ENCODE measurements at regions not wholly inside any gene's neighbourhood (a gene's known extent, or its start where the extent isn't known, plus 50 kb on each side); places are given as distances from the start of the nearest gene placed in this dataset.

DNA sequence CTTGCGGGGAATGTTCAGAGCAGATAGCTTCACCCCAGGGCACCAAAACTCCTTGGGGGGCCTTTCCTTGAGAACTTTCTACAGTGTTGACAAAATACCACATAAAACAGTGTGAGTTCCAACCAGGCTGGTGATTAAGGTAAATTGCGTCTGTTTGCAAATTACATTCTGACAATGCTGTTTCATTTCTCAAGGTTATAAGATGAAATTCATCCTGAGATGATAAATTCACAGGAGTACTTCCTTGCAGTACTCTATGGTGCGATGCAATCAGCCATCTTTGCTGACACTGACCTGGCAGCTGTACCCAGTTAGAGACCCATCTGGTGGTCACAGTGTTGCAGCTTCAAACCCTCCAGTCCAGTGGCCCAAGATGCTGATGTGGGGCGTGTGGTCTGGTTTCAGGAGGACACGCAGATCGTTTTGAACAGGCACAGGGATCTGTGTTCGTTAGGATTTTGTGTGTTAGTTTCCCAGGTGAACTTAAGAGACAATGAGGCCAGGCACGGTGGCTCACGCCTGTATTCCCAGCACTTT is 99.5 kb upstream of the SLC66A3 start:
- no peaks in the 10 kb centered on the region for H3K4me1 ChIP-seq (ENCODE audit: control insufficient read depth in 1 of 2, insufficient read depth in 2 of 2, low read length in 2 of 2)
- H3K36me3 ChIP-seq (ENCODE audit: control insufficient read depth in 1 of 2, insufficient read depth in 2 of 2, low read length in 2 of 2) = no peaks in the 10 kb centered on the region
- no peak overlapping the region for H3K9ac ChIP-seq (ENCODE audit: low read depth in 1 of 2, low read length in 2 of 2)
- H3K27me3 ChIP-seq (ENCODE audit: control insufficient read depth in 1 of 2, insufficient read depth in 2 of 2, low read length in 2 of 2) = peaks cover 0 to 5% of the 10 kb centered on the region in 2 donors
- no peaks in the 10 kb centered on the region for H3K9me3 ChIP-seq (ENCODE audit: control insufficient read depth in 1 of 2, low read length in 2 of 2)
- H3K27ac ChIP-seq (ENCODE audit: low read depth, low read length) = no peak overlapping the region
- H3K4me3 ChIP-seq (ENCODE audit: low read depth in 1 of 2, low read length in 2 of 2) = no peak overlapping the region

DNA sequence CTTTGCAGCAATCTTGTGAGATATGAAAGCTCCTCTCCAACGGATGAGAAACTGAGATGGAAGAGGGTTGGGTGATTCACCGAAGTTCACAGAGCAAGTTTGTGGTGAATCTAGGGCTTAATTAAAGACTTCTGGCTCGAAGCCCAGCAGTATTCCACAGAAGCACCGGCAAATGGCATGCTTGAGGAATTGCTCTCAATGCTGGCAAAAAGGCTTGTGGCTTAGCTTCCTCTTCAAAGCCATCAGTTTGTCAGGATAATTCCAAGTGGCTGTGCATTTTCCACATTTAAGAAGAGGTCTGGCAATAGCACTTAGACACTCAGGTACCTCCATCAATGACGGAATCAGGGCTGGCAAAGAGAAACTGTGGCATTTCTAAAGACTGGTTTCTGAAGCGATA is 98.7 kb upstream of the SLC66A3 start:
- peaks cover 0 to 5% of the 10 kb centered on the region in 2 donors for H3K27me3 ChIP-seq (ENCODE audit: control insufficient read depth in 1 of 2, insufficient read depth in 2 of 2, low read length in 2 of 2)
- H3K36me3 ChIP-seq (ENCODE audit: control insufficient read depth in 1 of 2, insufficient read depth in 2 of 2, low read length in 2 of 2) = no peaks in the 10 kb centered on the region
- H3K4me1 ChIP-seq (ENCODE audit: control insufficient read depth in 1 of 2, insufficient read depth in 2 of 2, low read length in 2 of 2) = no peaks in the 10 kb centered on the region
- no peak overlapping the region for H3K9ac ChIP-seq (ENCODE audit: low read depth in 1 of 2, low read length in 2 of 2)
- H3K4me3 ChIP-seq (ENCODE audit: low read depth in 1 of 2, low read length in 2 of 2) = no peak overlapping the region
- no peaks in the 10 kb centered on the region for H3K9me3 ChIP-seq (ENCODE audit: control insufficient read depth in 1 of 2, low read length in 2 of 2)
- H3K27ac ChIP-seq (ENCODE audit: low read depth, low read length) = no peak overlapping the region

DNA sequence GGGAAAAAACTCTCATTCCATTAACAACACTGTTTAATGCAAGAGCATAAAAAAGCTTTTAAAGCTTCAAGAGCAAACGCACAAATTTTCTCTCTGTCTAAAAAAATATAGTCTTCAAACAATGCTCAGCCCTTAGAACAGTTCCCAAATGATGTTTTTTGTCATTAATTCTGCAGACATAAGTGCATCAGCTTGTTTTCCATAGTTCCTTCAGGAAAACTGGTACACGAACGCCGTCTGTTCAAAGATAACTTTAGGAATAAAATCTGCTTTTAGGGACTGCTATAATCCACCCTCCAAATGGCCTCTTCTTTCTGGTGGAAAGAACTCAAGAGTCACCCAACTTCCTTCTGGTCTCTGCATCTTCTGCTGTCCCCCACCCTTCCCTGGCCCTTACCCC is 98.2 kb upstream of the SLC66A3 start:
- no peaks in the 10 kb centered on the region for H3K4me1 ChIP-seq (ENCODE audit: control insufficient read depth in 1 of 2, insufficient read depth in 2 of 2, low read length in 2 of 2)
- H3K27me3 ChIP-seq (ENCODE audit: control insufficient read depth in 1 of 2, insufficient read depth in 2 of 2, low read length in 2 of 2) = peaks cover 0 to 5% of the 10 kb centered on the region in 2 donors
- H3K36me3 ChIP-seq (ENCODE audit: control insufficient read depth in 1 of 2, insufficient read depth in 2 of 2, low read length in 2 of 2) = no peaks in the 10 kb centered on the region
- no peaks in the 10 kb centered on the region for H3K9me3 ChIP-seq (ENCODE audit: control insufficient read depth in 1 of 2, low read length in 2 of 2)
- no peak overlapping the region for H3K4me3 ChIP-seq (ENCODE audit: low read depth in 1 of 2, low read length in 2 of 2)
- no peak overlapping the region for H3K27ac ChIP-seq (ENCODE audit: low read depth, low read length)
- H3K9ac ChIP-seq (ENCODE audit: low read depth in 1 of 2, low read length in 2 of 2) = no peak overlapping the region

DNA sequence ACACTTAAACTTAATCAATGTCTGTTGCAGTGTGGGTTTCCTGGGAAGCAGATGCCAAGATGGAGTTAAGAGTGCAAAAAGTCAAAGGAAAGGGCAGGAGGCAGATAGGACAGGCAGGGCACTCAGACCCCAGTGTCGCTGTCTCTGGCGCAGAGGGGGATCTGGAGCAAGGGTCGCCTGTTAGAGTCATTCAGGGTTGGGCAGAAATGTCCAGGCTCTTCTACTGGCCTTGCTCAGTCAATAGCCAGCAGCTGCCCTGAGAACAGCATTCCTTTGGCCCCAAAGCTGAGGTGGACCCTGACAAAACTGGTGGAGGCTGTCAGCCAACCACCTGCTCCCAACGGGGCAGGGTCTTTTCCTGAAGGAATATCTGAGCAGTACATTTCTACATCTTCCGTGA is 97.1 kb upstream of the SLC66A3 start:
- Histone ChIP-seq H3K4me3 (ENCODE audit: low read depth in 1 of 2, low read length in 2 of 2) (no peak overlapping the region), H3K4me1 (ENCODE audit: control insufficient read depth in 1 of 2, insufficient read depth in 2 of 2, low read length in 2 of 2) (no peaks in the 10 kb centered on the region), H3K36me3 (ENCODE audit: control insufficient read depth in 1 of 2, insufficient read depth in 2 of 2, low read length in 2 of 2) (no peaks in the 10 kb centered on the region), H3K27me3 (ENCODE audit: control insufficient read depth in 1 of 2, insufficient read depth in 2 of 2, low read length in 2 of 2) (peaks cover 0 to 5% of the 10 kb centered on the region in 2 donors), H3K27ac (ENCODE audit: low read depth, low read length) (no peak overlapping the region), H3K9me3 (ENCODE audit: control insufficient read depth in 1 of 2, low read length in 2 of 2) (no peaks in the 10 kb centered on the region), H3K9ac (ENCODE audit: low read depth in 1 of 2, low read length in 2 of 2) (no peak overlapping the region)

GRCh38 chr2:11060376-11061169 is 94.7 kb upstream of the SLC66A3 start:
- no peak overlapping the region for H3K27ac ChIP-seq (ENCODE audit: low read depth, low read length)
- H3K36me3 ChIP-seq (ENCODE audit: control insufficient read depth in 1 of 2, insufficient read depth in 2 of 2, low read length in 2 of 2) = no peaks in the 10 kb centered on the region
- H3K9ac ChIP-seq (ENCODE audit: low read depth in 1 of 2, low read length in 2 of 2) = no peak overlapping the region
- no peak overlapping the region for H3K4me3 ChIP-seq (ENCODE audit: low read depth in 1 of 2, low read length in 2 of 2)
- no peaks in the 10 kb centered on the region for H3K9me3 ChIP-seq (ENCODE audit: control insufficient read depth in 1 of 2, low read length in 2 of 2)
- no peaks in the 10 kb centered on the region for H3K4me1 ChIP-seq (ENCODE audit: control insufficient read depth in 1 of 2, insufficient read depth in 2 of 2, low read length in 2 of 2)
- H3K27me3 ChIP-seq (ENCODE audit: control insufficient read depth in 1 of 2, insufficient read depth in 2 of 2, low read length in 2 of 2) = peaks cover 4 to 8% of the 10 kb centered on the region in 2 donors

GRCh38 chr2:11065833-11066485 is 89.3 kb upstream of the SLC66A3 start:
- H3K9ac ChIP-seq (ENCODE audit: low read depth in 1 of 2, low read length in 2 of 2) = no peak overlapping the region
- H3K36me3 ChIP-seq (ENCODE audit: control insufficient read depth in 1 of 2, insufficient read depth in 2 of 2, low read length in 2 of 2) = no peaks in the 10 kb centered on the region
- no peak overlapping the region for H3K27ac ChIP-seq (ENCODE audit: low read depth, low read length)
- H3K4me1 ChIP-seq (ENCODE audit: control insufficient read depth in 1 of 2, insufficient read depth in 2 of 2, low read length in 2 of 2) = no peaks in the 10 kb centered on the region
- H3K9me3 ChIP-seq (ENCODE audit: control insufficient read depth in 1 of 2, low read length in 2 of 2) = no peaks in the 10 kb centered on the region
- H3K4me3 ChIP-seq (ENCODE audit: low read depth in 1 of 2, low read length in 2 of 2) = no peak overlapping the region
- H3K27me3 ChIP-seq (ENCODE audit: control insufficient read depth in 1 of 2, insufficient read depth in 2 of 2, low read length in 2 of 2) = peaks cover 5 to 8% of the 10 kb centered on the region in 2 donors

GRCh38 chr2:11067221-11068078 is 87.8 kb upstream of the SLC66A3 start:
- no peak overlapping the region for H3K27ac ChIP-seq (ENCODE audit: low read depth, low read length)
- H3K36me3 ChIP-seq (ENCODE audit: control insufficient read depth in 1 of 2, insufficient read depth in 2 of 2, low read length in 2 of 2) = no peaks in the 10 kb centered on the region
- peaks cover 5 to 8% of the 10 kb centered on the region in 2 donors for H3K27me3 ChIP-seq (ENCODE audit: control insufficient read depth in 1 of 2, insufficient read depth in 2 of 2, low read length in 2 of 2)
- H3K9ac ChIP-seq (ENCODE audit: low read depth in 1 of 2, low read length in 2 of 2) = no peak overlapping the region
- H3K4me3 ChIP-seq (ENCODE audit: low read depth in 1 of 2, low read length in 2 of 2) = no peak overlapping the region
- no peaks in the 10 kb centered on the region for H3K4me1 ChIP-seq (ENCODE audit: control insufficient read depth in 1 of 2, insufficient read depth in 2 of 2, low read length in 2 of 2)
- H3K9me3 ChIP-seq (ENCODE audit: control insufficient read depth in 1 of 2, low read length in 2 of 2) = no peaks in the 10 kb centered on the region

GRCh38 chr2:11068079-11068741 is 87.1 kb upstream of the SLC66A3 start:
- no peaks in the 10 kb centered on the region for H3K4me1 ChIP-seq (ENCODE audit: control insufficient read depth in 1 of 2, insufficient read depth in 2 of 2, low read length in 2 of 2)
- H3K9me3 ChIP-seq (ENCODE audit: control insufficient read depth in 1 of 2, low read length in 2 of 2) = no peaks in the 10 kb centered on the region
- H3K4me3 ChIP-seq (ENCODE audit: low read depth in 1 of 2, low read length in 2 of 2) = no peak overlapping the region
- H3K27ac ChIP-seq (ENCODE audit: low read depth, low read length) = no peak overlapping the region
- peaks cover 5 to 8% of the 10 kb centered on the region in 2 donors for H3K27me3 ChIP-seq (ENCODE audit: control insufficient read depth in 1 of 2, insufficient read depth in 2 of 2, low read length in 2 of 2)
- H3K36me3 ChIP-seq (ENCODE audit: control insufficient read depth in 1 of 2, insufficient read depth in 2 of 2, low read length in 2 of 2) = no peaks in the 10 kb centered on the region
- no peak overlapping the region for H3K9ac ChIP-seq (ENCODE audit: low read depth in 1 of 2, low read length in 2 of 2)

DNA sequence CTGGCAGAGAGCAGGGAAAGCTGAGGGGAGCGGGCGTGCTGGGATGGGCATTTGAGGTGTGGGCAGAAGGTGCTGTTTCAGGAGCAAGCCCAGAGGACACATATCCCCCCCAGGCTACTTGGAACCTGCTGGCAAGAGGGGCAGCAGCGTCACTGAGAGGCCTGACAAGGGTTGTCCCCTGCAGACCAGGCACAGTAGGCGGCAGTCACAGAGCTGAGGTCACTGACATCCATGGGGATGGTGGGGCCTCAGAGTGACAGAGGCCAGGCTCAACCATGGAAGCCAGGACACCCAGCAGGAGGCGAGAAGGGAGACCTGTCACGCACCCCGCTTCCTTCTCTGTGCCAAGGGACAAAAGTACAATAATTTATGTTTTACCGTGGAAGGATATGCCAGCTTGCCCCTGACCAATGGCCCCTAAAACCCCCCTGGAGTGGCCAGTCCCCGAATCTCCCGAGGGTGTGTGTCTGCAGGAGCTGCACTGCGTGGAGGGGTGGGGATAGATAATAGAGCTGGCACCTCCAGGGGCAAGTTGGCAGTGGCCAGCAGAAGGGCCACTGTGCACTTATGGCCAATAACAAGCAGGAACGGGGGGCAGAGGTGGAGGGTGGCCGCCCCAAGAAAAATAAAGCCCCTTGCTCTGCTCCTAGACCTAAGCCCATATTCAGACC is 86.3 kb upstream of the SLC66A3 start:
- Histone ChIP-seq H3K9ac (ENCODE audit: low read depth in 1 of 2, low read length in 2 of 2) (no peak overlapping the region), H3K27ac (ENCODE audit: low read depth, low read length) (no peak overlapping the region), H3K27me3 (ENCODE audit: control insufficient read depth in 1 of 2, insufficient read depth in 2 of 2, low read length in 2 of 2) (peaks cover 5 to 8% of the 10 kb centered on the region in 2 donors), H3K36me3 (ENCODE audit: control insufficient read depth in 1 of 2, insufficient read depth in 2 of 2, low read length in 2 of 2) (no peaks in the 10 kb centered on the region), H3K4me3 (ENCODE audit: low read depth in 1 of 2, low read length in 2 of 2) (no peak overlapping the region), H3K9me3 (ENCODE audit: control insufficient read depth in 1 of 2, low read length in 2 of 2) (no peaks in the 10 kb centered on the region), H3K4me1 (ENCODE audit: control insufficient read depth in 1 of 2, insufficient read depth in 2 of 2, low read length in 2 of 2) (no peaks in the 10 kb centered on the region)
